IMR-90 (cell line): ENCODE measurements at regions not wholly inside any gene's neighbourhood (a gene's known extent, or its start where the extent isn't known, plus 50 kb on each side); places are given as distances from the start of the nearest gene placed in this dataset.
"Not testable (repeated sequence)": the region's sequence is repeated elsewhere in the genome, so short reads cannot be mapped to it uniquely, and the experiment has no call there.

Experiments used
- ATAC-seq: fragments of 200-7000 bp; cut with Tn5 transposase; 2 replicates; pipeline ENCODE4 v1.9.1; 2020; ENCODE audit warnings: low read depth, mild to moderate bottlenecking, moderate library complexity
- BruUV-seq: library from RNA; stranded (reverse); fragments of 400-500 nt; replicated peaks from 2 replicates; lab custom pipeline; 2021; lab: Mats Ljungman, UMichigan
- CTCF ChIA-PET: fragments of 300-600 bp; formaldehyde crosslinking; extraction: SDS; loops from one replicate; lab custom pipeline; 2021; ENCODE audit warnings: antibody characterized with exemption; lab: Yijun Ruan, JAX
- POLR2A ChIA-PET: fragments of 300-600 bp; sonication (Branson Sonifier 250); formaldehyde crosslinking; loops from one replicate; lab custom pipeline; 2022; ENCODE audit warnings: antibody characterized with exemption; ENCODE audit not compliant: unreplicated experiment; lab: Charles Lee
- DNase-seq: peaks from one replicate; pipeline ENCODE4 v3.0.0; 2013
- H2AFZ ChIP-seq: replicated peaks from 2 replicates; pipeline ENCODE3; 2013; ENCODE audit warnings: low read length, mild to moderate bottlenecking; ENCODE audit not compliant: poor library complexity
- H2AK5ac ChIP-seq: 2 replicates; pipeline ENCODE4 v1.6.1; 2013; ENCODE audit warnings: low read depth, low read length, inconsistent platforms
- H2AK9ac ChIP-seq: replicated peaks from 2 replicates; pipeline ENCODE3; 2013; ENCODE audit warnings: mild to moderate bottlenecking, low read depth, low read length, moderate library complexity; ENCODE audit not compliant: poor library complexity
- H2BK120ac ChIP-seq: 2 replicates; pipeline ENCODE4 v1.6.1; 2013; ENCODE audit warnings: low read depth, low read length, inconsistent platforms
- H2BK15ac ChIP-seq: 3 replicates; pipeline ENCODE4 v1.6.1; 2013; ENCODE audit warnings: low read depth, low read length, inconsistent platforms
- H2BK20ac ChIP-seq: 2 replicates; pipeline ENCODE4 v1.6.1; 2013; ENCODE audit warnings: low read depth, mild to moderate bottlenecking, inconsistent platforms, low read length, moderate library complexity
- H2BK5ac ChIP-seq: 2 replicates; pipeline ENCODE4 v1.6.1; 2013; ENCODE audit warnings: mild to moderate bottlenecking, low read depth, low read length, inconsistent platforms; ENCODE audit not compliant: poor library complexity, severe bottlenecking
- H3K14ac ChIP-seq: replicated peaks from 2 replicates; pipeline ENCODE4 v1.6.1; 2013; ENCODE audit warnings: low read depth, low read length, inconsistent platforms
- H3K18ac ChIP-seq: 2 replicates; pipeline ENCODE4 v1.6.1; 2013; ENCODE audit warnings: low read depth, low read length, control low read depth
- H3K23ac ChIP-seq: 2 replicates; pipeline ENCODE4 v1.6.1; 2013; ENCODE audit warnings: low read depth, low read length, inconsistent platforms
- H3K27ac ChIP-seq: 2 replicates; pipeline ENCODE4 v1.5.1; 2013; ENCODE audit warnings: mild to moderate bottlenecking, control low read depth, low read length; ENCODE audit not compliant: insufficient read depth
- H3K27me3 ChIP-seq: 2 replicates; pipeline ENCODE4 v1.6.1; 2013; ENCODE audit warnings: low read length; ENCODE audit not compliant: control insufficient read depth, insufficient read depth
- H3K36me3 ChIP-seq: 2 replicates; pipeline ENCODE4 v1.6.1; 2013; ENCODE audit warnings: low read length, mixed read lengths; ENCODE audit not compliant: control insufficient read depth, insufficient read depth
- H3K4ac ChIP-seq: 2 replicates; pipeline ENCODE4 v1.6.1; 2013; ENCODE audit warnings: low read depth, low read length, inconsistent platforms
- H3K4me1 ChIP-seq: 2 replicates; pipeline ENCODE4 v1.6.1; 2013; ENCODE audit warnings: low read length, mixed read lengths; ENCODE audit not compliant: control insufficient read depth, insufficient read depth
- H3K4me2 ChIP-seq: 2 replicates; pipeline ENCODE4 v1.6.1; 2013; ENCODE audit warnings: low read depth, mild to moderate bottlenecking, control low read depth, low read length, moderate library complexity
- H3K4me3 ChIP-seq: 2 replicates; pipeline ENCODE4 v1.5.1; 2013; ENCODE audit warnings: low read depth, mild to moderate bottlenecking, control low read depth, low read length, moderate library complexity; ENCODE audit not compliant: insufficient read depth
- H3K56ac ChIP-seq: 2 replicates; pipeline ENCODE4 v1.6.1; 2013; ENCODE audit warnings: low read length, inconsistent platforms; ENCODE audit not compliant: insufficient read depth; ENCODE audit errors: extremely low read depth
- H3K79me1 ChIP-seq, 2 experiments: 2 replicates each; pipeline ENCODE4 v1.6.1; 2013; ENCODE audit warnings: low read length in 2 of 2, inconsistent platforms in 1 of 2, low read depth in 1 of 2
- H3K9ac ChIP-seq: 2 replicates; pipeline ENCODE4 v1.6.1; 2013; ENCODE audit warnings: low read depth, low read length, control low read depth
- H3K9me1 ChIP-seq: 2 replicates; pipeline ENCODE4 v1.6.1; 2013; ENCODE audit warnings: low read length, inconsistent platforms; ENCODE audit not compliant: insufficient read depth
- H3K9me3 ChIP-seq: 2 replicates; pipeline ENCODE4 v1.6.1; 2013; ENCODE audit warnings: low read length; ENCODE audit not compliant: control insufficient read depth, insufficient read depth
- H4K20me1 ChIP-seq: 2 replicates; pipeline ENCODE4 v1.6.1; 2013; ENCODE audit warnings: low read length, inconsistent platforms; ENCODE audit not compliant: insufficient read depth
- H4K5ac ChIP-seq: 2 replicates; pipeline ENCODE4 v1.6.1; 2013; ENCODE audit warnings: mild to moderate bottlenecking, low read depth, low read length, control low read depth
- H4K8ac ChIP-seq, 2 experiments: 2 replicates each; pipeline ENCODE4 v1.6.1; 2013; ENCODE audit warnings: low read depth in 2 of 2, low read length in 2 of 2, control low read depth in 1 of 2, inconsistent platforms in 1 of 2
- H4K91ac ChIP-seq: 2 replicates; pipeline ENCODE4 v1.6.1; 2013; ENCODE audit warnings: low read depth, low read length, inconsistent platforms; ENCODE audit not compliant: insufficient read depth
- MAZ ChIP-seq: IDR thresholded peaks from 2 replicates; pipeline ENCODE4 v1.6.1; 2012; ENCODE audit warnings: low read depth, mild to moderate bottlenecking, low read length, improper control_type of control experiment, moderate library complexity, borderline replicate concordance
- whole genome bisulfite sequencing, 2 experiments: methylation state at CpG; one replicate each; pipeline versions ENCODE4 v1.1.5 to v1.1.7; 2013; ENCODE audit warnings: missing lambda C conversion rate in 2 of 2; ENCODE audit not compliant: insufficient read length in 1 of 2; ENCODE audit errors: extremely low coverage in 2 of 2; 5-methylcytosine and 5-hydroxymethylcytosine counted together
- dilution Hi-C: fragments of 300-500 bp; cut with HindIII; formaldehyde crosslinking; loops from one replicate; pipeline ENCODE4 v1.14.3; 2018; ENCODE audit warnings: low sequenced_read_pairs; ENCODE audit not compliant: unreplicated experiment
- in situ Hi-C: fragments of 300-500 bp; cut with MboI; formaldehyde crosslinking; loops from 3 replicates; pipeline ENCODE4 v1.14.3; 2019; ENCODE audit warnings: low sequenced_read_pairs, inconsistent platforms, mixed read lengths
- intact Hi-C: fragments of 100-400 bp; cut with micrococcal nuclease; formaldehyde crosslinking; loops from 2 replicates; pipeline ENCODE4 v1.10.0; 2022

GRCh38 chr2:172313715-172314341, 113.6 kb upstream of the ITGA6 start:
- no peak overlapping the region for H2BK120ac ChIP-seq
- H4K20me1 ChIP-seq: no peaks in the 10 kb centered on the region
- H3K9ac ChIP-seq: no peak overlapping the region
- DNase-seq (no peak), ATAC-seq (no peak)
- in situ Hi-C loops (no loop called here), intact Hi-C loops (no loop called here), dilution Hi-C loops (no loop called here)
- ChIA-PET CTCF (no interaction called here), POLR2A (no interaction called here)
- 100% methylated on average over 1 of the region's 8 CpGs; no CpG with 5 or more reads in 1 of the 2 experiments for WGBS, 2 experiments
- H3K23ac ChIP-seq: no peak overlapping the region
- TF ChIP-seq MAZ: no peak
- no peak overlapping the region for H3K4me3 ChIP-seq
- H3K18ac ChIP-seq: no peak overlapping the region
- H3K4me1 ChIP-seq: no peaks in the 10 kb centered on the region; the same call in 1 of the 2 replicates
- BruUV-seq: no TSS peak
- no peak overlapping the region for H4K8ac ChIP-seq
- no peak overlapping the region for H4K5ac ChIP-seq
- no peak overlapping the region for H2AK9ac ChIP-seq
- no peaks in the 10 kb centered on the region for H3K9me3 ChIP-seq
- no peak overlapping the region for H3K56ac ChIP-seq
- H3K9me1 ChIP-seq: no peaks in the 10 kb centered on the region
- no peak overlapping the region for H2BK20ac ChIP-seq
- H3K4ac ChIP-seq: no peak overlapping the region
- H2BK5ac ChIP-seq: no peak overlapping the region
- no peak overlapping the region for H2BK15ac ChIP-seq
- no peak overlapping the region for H3K27ac ChIP-seq
- H2AK5ac ChIP-seq: no peak overlapping the region
- H4K91ac ChIP-seq: no peak overlapping the region
- H2AFZ ChIP-seq: no peak overlapping the region
- H3K27me3 ChIP-seq: no peaks in the 10 kb centered on the region
- no peaks in the 10 kb centered on the region for H3K79me1 ChIP-seq
- no peaks in the 10 kb centered on the region for H3K36me3 ChIP-seq
- H3K14ac ChIP-seq: no peak overlapping the region
- no peak overlapping the region for H3K4me2 ChIP-seq

GRCh38 chr2:172315070-172315469, 112.3 kb upstream of the ITGA6 start:
- H3K4me2 ChIP-seq, H3K9me3 ChIP-seq, H2AFZ ChIP-seq, H2AK5ac ChIP-seq, ATAC-seq, BruUV-seq, H3K27ac ChIP-seq, H3K9me1 ChIP-seq, H3K14ac ChIP-seq, POLR2A ChIA-PET, H4K91ac ChIP-seq, H3K4me1 ChIP-seq, H3K9ac ChIP-seq, H2AK9ac ChIP-seq, dilution Hi-C loops, H3K4ac ChIP-seq, H3K4me3 ChIP-seq, H4K5ac ChIP-seq, H3K56ac ChIP-seq, H3K23ac ChIP-seq, H2BK15ac ChIP-seq, H3K79me1 ChIP-seq, H4K8ac ChIP-seq, DNase-seq, in situ Hi-C loops, H2BK20ac ChIP-seq, H4K20me1 ChIP-seq, H3K18ac ChIP-seq, H3K36me3 ChIP-seq, H2BK120ac ChIP-seq, intact Hi-C loops, H2BK5ac ChIP-seq, H3K27me3 ChIP-seq: not testable (repeated sequence)
- WGBS, 2 experiments: no CpG with 5 or more reads among the region's 21 CpGs
- CTCF ChIA-PET: interaction anchor here (0.7 kb wide), 1 partner anchor 12 kb away, joined by 3 read pairs; no protein-coding TSS in a partner anchor
